ENCODE measurements at regions not wholly inside any gene's neighbourhood (a gene's known extent, or its start where the extent isn't known, plus 50 kb on each side); places are given as distances from the start of the nearest gene placed in this dataset.

DNA sequence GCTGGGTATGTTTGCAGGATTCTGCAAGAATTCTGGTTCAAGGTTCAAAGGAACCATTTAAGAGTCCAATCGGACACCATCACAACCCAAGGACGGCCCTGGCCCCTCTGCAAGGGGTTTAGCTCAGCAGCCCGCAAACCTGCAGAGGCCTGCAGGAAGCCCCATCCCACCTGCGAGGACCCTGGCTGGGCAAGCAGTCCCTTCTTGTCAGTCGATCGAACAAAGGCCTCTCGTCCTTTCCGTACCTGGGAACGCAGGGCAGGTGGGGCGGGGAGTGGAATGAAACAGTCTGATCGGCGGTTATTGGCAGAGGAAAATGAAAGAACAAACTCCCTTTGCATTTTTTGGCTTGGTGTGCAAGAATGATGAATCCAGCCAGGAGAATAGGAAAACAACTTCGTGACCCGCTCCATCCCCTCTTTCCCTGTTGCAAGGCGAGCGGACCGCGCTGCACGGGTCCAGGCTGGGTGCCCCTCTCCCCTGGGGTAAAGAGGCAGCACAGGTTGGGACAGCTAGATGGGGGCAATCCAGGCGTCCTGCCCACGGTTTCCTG, 73.7 kb downstream of the INSIG1 start:
- 7 to 10% methylated on average over 15 to 18 of the region's 21 CpGs for WGBS, 2 experiments (ENCODE audit: insufficient coverage in 2 of 2)
- H3K9me3 ChIP-seq (ENCODE audit: control insufficient read depth, low read length): no peaks in the 10 kb centered on the region

DNA sequence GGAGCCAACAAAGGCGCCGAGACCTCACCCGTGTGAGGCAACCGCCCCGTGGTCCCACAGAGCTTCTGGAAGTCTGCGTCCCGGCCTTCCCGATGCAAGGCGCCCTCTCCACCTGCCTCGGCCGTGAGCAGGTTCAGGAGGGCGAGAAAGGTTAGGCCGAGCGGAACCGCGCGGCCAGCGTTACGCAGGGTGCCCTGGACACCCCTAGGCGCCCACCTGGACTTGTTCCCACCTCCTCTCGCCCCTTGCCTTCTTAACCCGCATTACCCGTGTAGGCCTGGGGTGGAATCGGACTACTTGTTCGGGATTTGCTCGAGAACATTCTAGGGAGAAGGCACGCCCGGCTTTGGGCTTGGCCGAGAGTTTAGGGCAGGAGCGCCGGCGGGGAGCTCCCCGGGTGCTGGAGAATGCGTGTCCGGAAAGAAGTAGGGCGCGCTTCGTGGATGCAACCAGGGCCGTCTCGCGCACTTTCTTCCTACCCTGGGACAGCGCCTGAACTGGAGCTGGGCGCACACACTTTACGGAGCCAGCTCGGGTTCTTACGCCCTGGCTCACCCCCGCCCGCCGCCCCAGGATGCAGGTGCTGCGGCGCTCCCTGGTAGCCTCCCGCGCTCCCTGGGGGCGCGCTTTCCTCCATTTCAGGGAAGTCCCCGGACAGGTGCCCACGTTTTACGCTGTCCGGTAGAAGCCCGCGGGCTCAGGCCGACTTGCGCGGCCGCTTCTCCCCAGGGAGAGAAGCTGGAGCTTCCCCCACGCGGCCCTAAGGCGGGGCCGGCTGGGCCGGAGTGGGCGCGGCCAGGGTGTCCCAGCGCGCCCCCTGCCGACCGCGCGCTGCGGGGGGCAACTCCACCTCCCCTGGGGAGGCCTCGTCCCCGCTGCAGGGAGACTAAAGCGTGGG, 74.5 kb downstream of the INSIG1 start:
- no peak overlapping the region for H3K4me3 ChIP-seq (ENCODE audit: extremely low read depth, insufficient read depth, low read length, poor library complexity, severe bottlenecking)
- WGBS, 2 experiments (ENCODE audit: insufficient coverage in 2 of 2): 1 to 2% methylated on average over 69 to 71 of the region's 82 CpGs
- H3K36me3 ChIP-seq (ENCODE audit: control insufficient read depth, insufficient read depth, low read length): no peaks in the 10 kb centered on the region
- H3K4me1 ChIP-seq (ENCODE audit: control insufficient read depth, insufficient read depth, low read length, poor library complexity, severe bottlenecking): peaks cover 5% of the 10 kb centered on the region
- H3K9me3 ChIP-seq (ENCODE audit: control insufficient read depth, low read length): no peaks in the 10 kb centered on the region
- H3K27ac ChIP-seq (ENCODE audit: low read depth, low read length, severe bottlenecking): no peak overlapping the region

More for the DNA sequence above, 73.7 kb downstream of the INSIG1 start:
- no peak overlapping the region for H3K27ac ChIP-seq (ENCODE audit: low read depth, low read length, severe bottlenecking)
- H3K4me3 ChIP-seq (ENCODE audit: extremely low read depth, insufficient read depth, low read length, poor library complexity, severe bottlenecking): no peak overlapping the region
- H3K4me1 ChIP-seq (ENCODE audit: control insufficient read depth, insufficient read depth, low read length, poor library complexity, severe bottlenecking): peaks cover 5% of the 10 kb centered on the region
- no peaks in the 10 kb centered on the region for H3K36me3 ChIP-seq (ENCODE audit: control insufficient read depth, insufficient read depth, low read length)

DNA sequence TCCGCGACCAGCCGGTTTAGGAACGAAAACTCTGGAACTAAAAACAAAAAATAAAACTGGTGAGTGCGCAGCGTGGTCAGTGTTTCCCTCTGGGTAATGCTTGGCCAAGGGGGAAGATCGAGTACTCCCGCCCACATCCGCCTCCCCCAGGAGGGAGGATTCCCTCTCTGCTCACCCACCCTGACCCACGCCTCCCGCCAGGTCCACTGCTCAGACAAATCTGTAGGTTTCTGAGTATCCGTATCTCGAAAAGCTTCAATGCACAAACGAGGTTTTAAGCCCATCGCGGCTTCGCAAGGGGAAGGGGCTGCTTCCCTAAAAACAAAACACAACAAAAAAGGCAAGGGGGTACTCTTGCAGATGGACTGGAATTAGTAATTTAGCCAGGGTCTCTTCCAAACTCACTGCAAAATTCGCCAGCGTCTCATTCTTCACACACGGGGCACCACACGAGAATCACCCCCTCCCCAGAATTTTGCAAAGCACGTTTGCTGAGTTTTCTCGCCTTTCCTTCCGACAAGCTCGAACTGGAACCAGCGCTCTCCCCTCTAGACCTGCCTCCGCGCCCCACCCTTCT, 75.2 kb downstream of the INSIG1 start:
- H3K27ac ChIP-seq (ENCODE audit: low read depth, low read length, severe bottlenecking): no peak overlapping the region
- peaks cover 5% of the 10 kb centered on the region for H3K4me1 ChIP-seq (ENCODE audit: control insufficient read depth, insufficient read depth, low read length, poor library complexity, severe bottlenecking)
- H3K9me3 ChIP-seq (ENCODE audit: control insufficient read depth, low read length): no peaks in the 10 kb centered on the region
- 0 to 1% methylated on average over 21 to 25 of the region's 28 CpGs for WGBS, 2 experiments (ENCODE audit: insufficient coverage in 2 of 2)
- no peak overlapping the region for H3K4me3 ChIP-seq (ENCODE audit: extremely low read depth, insufficient read depth, low read length, poor library complexity, severe bottlenecking)
- no peaks in the 10 kb centered on the region for H3K36me3 ChIP-seq (ENCODE audit: control insufficient read depth, insufficient read depth, low read length)

DNA sequence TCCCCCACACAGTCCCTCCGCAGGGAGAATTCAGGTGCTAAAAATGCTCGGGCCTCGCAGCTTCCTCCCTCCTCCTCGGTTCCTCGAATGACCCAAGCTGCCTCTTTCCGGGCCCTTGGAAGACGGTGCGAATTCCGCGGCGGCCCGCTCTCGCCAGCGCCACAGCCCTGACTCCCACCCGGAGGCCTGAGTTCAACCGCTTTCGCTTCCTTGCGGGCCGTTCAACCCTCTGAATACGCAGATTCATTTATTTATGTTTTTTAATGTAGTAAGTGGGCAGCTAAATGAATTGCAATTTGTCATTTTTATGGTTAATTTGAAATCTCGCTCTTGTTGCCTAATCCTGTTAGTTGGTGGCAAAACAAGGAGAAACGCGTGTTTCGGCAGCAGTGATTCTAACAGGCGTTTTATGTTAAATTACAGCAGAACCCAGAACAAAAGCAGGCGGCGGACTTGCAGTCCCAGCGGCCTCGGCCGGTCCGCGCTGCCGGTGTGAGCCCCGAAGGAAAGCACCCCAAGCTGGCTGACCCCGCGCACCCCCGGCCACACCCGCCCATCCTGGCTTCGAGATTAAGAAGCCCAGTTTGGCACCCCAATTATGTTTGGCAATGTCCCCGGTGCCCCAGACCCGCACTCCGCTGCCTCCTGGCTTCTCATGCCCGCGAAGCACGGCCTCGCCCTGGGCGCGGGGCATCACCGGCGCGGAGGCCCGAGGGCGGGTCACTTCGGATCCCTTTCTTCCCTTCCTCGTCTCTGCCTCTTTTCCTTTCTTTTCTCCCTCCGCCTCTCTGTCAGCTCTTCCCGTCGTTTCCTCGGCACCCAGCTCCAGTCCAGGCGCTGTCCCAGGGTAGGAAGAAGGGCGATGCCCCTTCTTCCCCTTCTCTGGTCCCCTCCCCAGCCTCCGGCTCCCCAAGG, 75.9 kb downstream of the INSIG1 start:
- H3K4me1 ChIP-seq (ENCODE audit: control insufficient read depth, insufficient read depth, low read length, poor library complexity, severe bottlenecking): peaks cover 5% of the 10 kb centered on the region
- no peak overlapping the region for H3K4me3 ChIP-seq (ENCODE audit: extremely low read depth, insufficient read depth, low read length, poor library complexity, severe bottlenecking)
- no peak overlapping the region for H3K27ac ChIP-seq (ENCODE audit: low read depth, low read length, severe bottlenecking)

DNA sequence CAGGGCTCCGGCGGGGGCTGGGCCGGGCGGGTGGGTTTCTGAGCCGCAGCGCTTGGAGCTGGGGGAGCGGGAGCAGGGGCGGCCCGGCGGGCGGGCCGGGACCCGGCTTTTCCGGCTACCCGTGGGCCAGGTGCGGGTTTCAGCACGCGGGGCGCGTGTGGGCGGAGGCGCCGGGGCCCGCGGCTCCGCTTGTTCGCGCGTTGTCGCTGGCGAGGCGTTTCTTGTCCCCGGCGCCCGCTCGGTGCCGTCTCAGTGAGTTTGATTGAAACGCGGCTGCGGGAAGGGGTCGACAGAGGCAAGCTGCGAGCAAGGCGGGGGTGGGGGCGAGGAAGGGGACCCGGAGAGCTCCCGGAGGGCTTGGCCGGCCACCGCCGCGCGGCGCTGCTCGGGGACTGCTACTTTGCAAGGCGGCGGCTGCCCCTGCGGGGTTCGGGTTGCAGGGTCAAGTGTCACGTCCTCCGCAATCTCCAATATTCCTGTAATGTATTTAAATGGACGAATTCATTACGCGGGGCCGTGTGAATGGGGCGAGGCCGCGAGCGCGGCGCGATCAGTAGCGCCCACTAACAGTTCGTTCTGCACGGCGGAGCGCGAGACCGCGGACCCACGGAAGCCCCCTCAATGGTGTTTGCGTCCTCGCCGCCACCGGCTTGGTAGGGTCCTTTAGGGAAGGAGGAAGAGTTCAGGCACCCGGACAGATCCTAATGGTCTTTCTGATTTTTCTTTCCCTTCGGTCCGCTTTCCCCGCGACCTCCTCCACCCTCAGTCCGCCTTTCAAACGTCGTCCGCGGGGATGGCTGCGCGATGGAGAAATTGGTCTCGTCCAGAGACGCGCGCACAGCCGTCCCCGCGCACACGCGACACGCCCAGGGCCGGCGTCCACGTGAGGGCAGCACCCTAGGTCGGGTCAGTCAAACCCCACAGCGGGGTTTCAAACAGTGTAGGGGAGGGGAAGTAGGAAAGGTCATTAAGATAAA, 76.9 kb downstream of the INSIG1 start:
- H3K4me1 ChIP-seq (ENCODE audit: control insufficient read depth, insufficient read depth, low read length, poor library complexity, severe bottlenecking): peaks cover 5% of the 10 kb centered on the region
- H3K4me3 ChIP-seq (ENCODE audit: extremely low read depth, insufficient read depth, low read length, poor library complexity, severe bottlenecking): no peak overlapping the region
- no peaks in the 10 kb centered on the region for H3K9me3 ChIP-seq (ENCODE audit: control insufficient read depth, low read length)
- WGBS, 2 experiments (ENCODE audit: insufficient coverage in 2 of 2): 1 to 2% methylated on average over 72 to 77 of the region's 110 CpGs
- no peaks in the 10 kb centered on the region for H3K36me3 ChIP-seq (ENCODE audit: control insufficient read depth, insufficient read depth, low read length)
- H3K27ac ChIP-seq (ENCODE audit: low read depth, low read length, severe bottlenecking): no peak overlapping the region

More for the DNA sequence above, 75.9 kb downstream of the INSIG1 start:
- H3K9me3 ChIP-seq (ENCODE audit: control insufficient read depth, low read length): no peaks in the 10 kb centered on the region
- 0 to 1% methylated on average over 50 to 54 of the region's 62 CpGs for WGBS, 2 experiments (ENCODE audit: insufficient coverage in 2 of 2)
- H3K36me3 ChIP-seq (ENCODE audit: control insufficient read depth, insufficient read depth, low read length): no peaks in the 10 kb centered on the region

DNA sequence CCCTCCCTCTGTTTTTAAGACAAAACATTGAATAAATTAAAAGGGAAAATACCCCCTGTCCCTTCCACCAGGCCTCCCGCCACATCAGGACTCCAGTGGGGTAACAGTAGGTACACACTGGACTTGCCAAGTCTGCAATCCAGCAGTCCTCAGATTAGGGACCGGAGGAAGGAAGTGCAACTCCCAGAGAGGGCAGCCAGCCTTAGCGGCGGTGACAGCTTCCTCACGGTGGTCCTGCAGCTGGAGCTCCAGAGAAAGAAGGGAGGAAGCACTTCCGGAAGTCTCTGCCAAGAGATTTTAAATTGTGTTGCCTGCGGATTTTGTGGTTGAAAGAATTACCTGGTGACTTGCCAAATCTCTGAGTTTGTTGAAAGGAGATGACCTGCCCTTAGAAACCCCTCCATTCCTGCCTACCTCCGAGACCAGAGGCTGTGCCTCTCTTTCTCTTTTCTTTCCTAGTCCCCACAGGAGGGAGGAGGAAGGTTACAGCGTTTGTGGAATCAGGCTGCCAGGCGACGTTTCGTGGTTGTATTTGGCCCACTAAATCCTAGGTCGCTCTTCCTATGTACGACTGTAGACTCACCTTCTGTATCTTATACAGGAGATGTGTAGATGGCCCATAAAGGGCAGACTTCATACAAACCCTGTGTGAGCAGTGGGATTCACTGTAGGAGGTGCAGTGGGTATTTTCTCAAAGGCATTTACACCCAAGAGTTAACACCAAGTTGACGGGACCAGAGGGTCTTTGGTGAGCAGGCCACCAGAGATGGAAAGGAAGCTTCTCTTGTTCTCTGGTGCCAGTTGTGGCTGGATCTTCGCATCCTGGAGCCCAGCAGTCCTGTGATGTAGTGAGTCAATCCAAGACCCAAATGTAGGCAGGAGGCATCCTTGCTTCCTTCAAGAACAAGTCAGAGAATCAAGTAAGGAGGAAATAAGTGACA, 77.9 kb downstream of the INSIG1 start:
- H3K4me3 ChIP-seq (ENCODE audit: extremely low read depth, insufficient read depth, low read length, poor library complexity, severe bottlenecking): no peak overlapping the region
- no peaks in the 10 kb centered on the region for H3K9me3 ChIP-seq (ENCODE audit: control insufficient read depth, low read length)
- H3K36me3 ChIP-seq (ENCODE audit: control insufficient read depth, insufficient read depth, low read length): no peaks in the 10 kb centered on the region
- H3K27ac ChIP-seq (ENCODE audit: low read depth, low read length, severe bottlenecking): no peak overlapping the region
- 2 to 4% methylated on average over 6 to 11 of the region's 16 CpGs for WGBS, 2 experiments (ENCODE audit: insufficient coverage in 2 of 2)
- peaks cover 6% of the 10 kb centered on the region for H3K4me1 ChIP-seq (ENCODE audit: control insufficient read depth, insufficient read depth, low read length, poor library complexity, severe bottlenecking)

DNA sequence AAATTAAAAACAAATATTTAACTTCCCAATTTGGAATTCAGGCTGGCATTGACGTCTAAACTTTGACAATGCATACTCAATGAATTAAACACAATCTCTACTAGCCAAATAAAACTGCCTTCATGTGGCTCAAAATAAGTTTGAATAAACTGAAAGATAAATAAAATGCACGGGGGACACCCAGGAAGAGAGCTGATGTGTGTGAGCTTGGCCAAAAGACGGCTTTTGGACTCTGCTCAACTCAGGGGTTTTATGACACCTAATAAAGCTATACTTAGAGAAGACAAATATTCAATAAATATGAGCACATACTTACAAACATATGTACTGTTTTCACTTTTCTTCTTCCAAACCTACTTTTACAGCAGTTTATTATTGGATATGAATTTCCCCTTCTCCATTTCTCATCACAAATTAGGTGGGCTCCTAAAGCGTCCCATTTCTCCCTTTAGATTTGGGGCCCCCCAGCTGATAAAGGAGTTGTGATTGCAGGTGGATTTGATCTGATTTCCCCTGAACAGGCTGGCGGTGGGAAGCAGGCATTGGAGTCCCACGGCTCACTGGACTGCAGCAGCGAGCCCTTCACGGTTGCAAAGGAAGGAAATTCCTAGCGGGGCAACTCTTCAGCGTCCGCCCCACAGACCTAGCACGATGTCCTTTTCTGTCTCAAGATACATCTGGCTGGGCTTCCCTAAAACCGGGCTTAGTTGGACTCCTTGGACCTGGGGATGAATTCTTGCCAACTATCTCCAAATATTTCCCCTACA, 79.6 kb downstream of the INSIG1 start:
- Histone ChIP-seq H3K4me3 (ENCODE audit: extremely low read depth, insufficient read depth, low read length, poor library complexity, severe bottlenecking) (no peak overlapping the region), H3K27ac (ENCODE audit: low read depth, low read length, severe bottlenecking) (no peak overlapping the region), H3K9me3 (ENCODE audit: control insufficient read depth, low read length) (no peaks in the 10 kb centered on the region), H3K36me3 (ENCODE audit: control insufficient read depth, insufficient read depth, low read length) (no peaks in the 10 kb centered on the region), H3K4me1 (ENCODE audit: control insufficient read depth, insufficient read depth, low read length, poor library complexity, severe bottlenecking) (peaks cover 19% of the 10 kb centered on the region)
- WGBS, 2 experiments (ENCODE audit: insufficient coverage in 2 of 2): 3 to 6% methylated on average over 9 to 11 of the region's 13 CpGs

DNA sequence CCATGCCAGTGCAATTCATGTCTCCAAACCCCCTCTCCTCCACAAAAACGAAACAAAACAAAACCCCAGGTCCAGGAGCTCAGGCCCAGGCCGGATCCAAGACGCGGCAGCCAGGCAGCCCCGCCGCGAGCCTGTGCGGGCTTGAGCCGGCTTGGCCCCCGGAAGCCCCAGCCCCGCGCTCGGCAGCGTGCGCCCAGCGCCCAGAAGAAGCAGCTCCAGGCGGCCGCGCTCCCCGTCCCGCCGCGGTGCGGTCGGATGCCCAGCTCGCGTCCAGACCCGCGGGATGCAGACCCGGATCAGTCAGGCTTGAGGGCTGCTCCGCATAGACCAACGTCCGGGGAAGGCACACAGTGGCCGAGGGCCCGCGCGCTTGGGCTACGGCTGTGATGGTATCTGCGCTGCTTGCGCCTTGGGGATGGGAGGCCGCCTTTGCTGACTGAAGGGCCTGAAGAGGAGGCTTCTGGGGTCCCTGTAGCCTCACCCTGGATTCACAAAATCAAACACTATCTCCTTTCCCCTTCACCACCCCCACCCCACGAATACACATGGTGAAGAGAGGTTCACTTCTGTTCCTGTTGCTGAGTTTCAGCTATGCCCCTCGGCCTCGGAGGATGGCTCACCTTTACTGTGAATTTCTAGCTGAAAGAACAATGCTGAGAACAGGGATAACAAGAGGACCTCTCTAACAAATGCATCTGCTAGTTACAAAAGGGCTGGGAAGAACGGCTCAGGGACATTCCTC, 79.9 kb upstream of the EN2 start:
- Histone ChIP-seq H3K4me3 (ENCODE audit: extremely low read depth, insufficient read depth, low read length, poor library complexity, severe bottlenecking) (no peak overlapping the region), H3K27ac (ENCODE audit: low read depth, low read length, severe bottlenecking) (no peak overlapping the region), H3K9me3 (ENCODE audit: control insufficient read depth, low read length) (no peaks in the 10 kb centered on the region), H3K4me1 (ENCODE audit: control insufficient read depth, insufficient read depth, low read length, poor library complexity, severe bottlenecking) (peaks cover 17% of the 10 kb centered on the region), H3K36me3 (ENCODE audit: control insufficient read depth, insufficient read depth, low read length) (no peaks in the 10 kb centered on the region)
- WGBS, 2 experiments (ENCODE audit: insufficient coverage in 2 of 2): 0 to 4% methylated on average over 29 to 38 of the region's 45 CpGs
